ENCODE measurements at regions not wholly inside any gene's neighbourhood (a gene's known extent, or its start where the extent isn't known, plus 50 kb on each side); places are given as distances from the start of the nearest gene placed in this dataset.
A peak's percentile ranks its signal among the peaks of the same experiment; 100 is the strongest.

- no peak overlapping the region for H3K4me3 ChIP-seq (ENCODE audit: low read length)
- no peaks in the 10 kb centered on the region for H3K9me3 ChIP-seq (ENCODE audit: control insufficient read depth in 1 of 2, insufficient read depth in 1 of 2, low read length in 2 of 2)
- H3K27ac Mint-ChIP-seq, result no peak overlapping the region
- H3K4me3 Mint-ChIP-seq, result no peak overlapping the region
- H3K27me3 Mint-ChIP-seq, result peaks cover 10% of the 10 kb centered on the region
- no peaks in the 10 kb centered on the region for H3K27me3 ChIP-seq (ENCODE audit: control insufficient read depth in 1 of 2, insufficient read depth in 2 of 2, low read length in 2 of 2)
- no peaks in the 10 kb centered on the region for H3K36me3 Mint-ChIP-seq (ENCODE audit: low read depth)
- no peak for ATAC-seq (ENCODE audit: poor library complexity)
- TF ChIP-seq CTCF (IDR thresholded peaks at IDR 0.05), result no peak
- H3K36me3 ChIP-seq (ENCODE audit: insufficient read depth, low read length), result no peaks in the 10 kb centered on the region
- CTCF ChIA-PET, result no interaction called here
- H3K4me1 ChIP-seq (ENCODE audit: insufficient read depth, low read length), result peaks cover 42% of the 10 kb centered on the region
- peaks cover 38% of the 10 kb centered on the region for H3K4me1 Mint-ChIP-seq (ENCODE audit: low read depth)
- intact Hi-C loops (cut with DNase I, micrococcal nuclease), result no loop called here
- no peaks in the 10 kb centered on the region for H3K9me3 Mint-ChIP-seq
- POLR2A ChIA-PET, result interaction anchor here (0.7 kb wide), 1 partner anchor 203 kb away, joined by 3 read pairs; no protein-coding TSS in a partner anchor
- no peak overlapping the region for H3K27ac ChIP-seq (ENCODE audit: low read depth in 1 of 2, low read length in 2 of 2)
- no peak for DNase-seq
Observed at GRCh38 chr6:105644691-105645090, 241.8 kb upstream of the PREP start.

- H3K4me1 Mint-ChIP-seq (ENCODE audit: low read depth), result peaks cover 33% of the 10 kb centered on the region
- H3K36me3 Mint-ChIP-seq (ENCODE audit: low read depth), result no peaks in the 10 kb centered on the region
- no peaks in the 10 kb centered on the region for H3K9me3 ChIP-seq (ENCODE audit: control insufficient read depth in 1 of 2, insufficient read depth in 1 of 2, low read length in 2 of 2)
- DNase-seq (peak in 2 of 14 experiments; percentile 6 to 43), ATAC-seq (ENCODE audit: poor library complexity) (no peak)
- H3K9me3 Mint-ChIP-seq, result no peaks in the 10 kb centered on the region
- ChIA-PET CTCF (no interaction called here), POLR2A (interaction anchor here (0.7 kb wide), 1 partner anchor 204 kb away, joined by 3 read pairs; no protein-coding TSS in a partner anchor)
- no peaks in the 10 kb centered on the region for H3K36me3 ChIP-seq (ENCODE audit: insufficient read depth, low read length)
- TF ChIP-seq CTCF (IDR thresholded peaks at IDR 0.05), result no peak
- H3K27ac ChIP-seq (ENCODE audit: low read depth in 1 of 2, low read length in 2 of 2), result no peak overlapping the region
- H3K4me3 Mint-ChIP-seq, result no peak overlapping the region
- peaks cover 10% of the 10 kb centered on the region for H3K27me3 Mint-ChIP-seq
- H3K27me3 ChIP-seq (ENCODE audit: control insufficient read depth in 1 of 2, insufficient read depth in 2 of 2, low read length in 2 of 2), result no peaks in the 10 kb centered on the region
- intact Hi-C loops (cut with DNase I, micrococcal nuclease), result no loop called here
- H3K4me1 ChIP-seq (ENCODE audit: insufficient read depth, low read length), result peaks cover 39% of the 10 kb centered on the region
- H3K4me3 ChIP-seq (ENCODE audit: low read length), result no peak overlapping the region
- no peak overlapping the region for H3K27ac Mint-ChIP-seq
Observed at GRCh38 chr6:105644073-105644489, 241.2 kb upstream of the PREP start.

GRCh38 chr6:105642708-105643107 lies 239.8 kb upstream of the PREP start:
- ATAC-seq (ENCODE audit: poor library complexity) (no peak), DNase-seq (no peak)
- H3K27me3 Mint-ChIP-seq, result peaks cover 2% of the 10 kb centered on the region
- H3K4me3 Mint-ChIP-seq, result no peak overlapping the region
- peaks cover 19% of the 10 kb centered on the region for H3K4me1 Mint-ChIP-seq (ENCODE audit: low read depth)
- no peak for TF ChIP-seq CTCF (IDR thresholded peaks at IDR 0.05)
- Histone ChIP-seq H3K27me3 (ENCODE audit: control insufficient read depth in 1 of 2, insufficient read depth in 2 of 2, low read length in 2 of 2) (no peaks in the 10 kb centered on the region), H3K36me3 (ENCODE audit: insufficient read depth, low read length) (no peaks in the 10 kb centered on the region), H3K9me3 (ENCODE audit: control insufficient read depth in 1 of 2, insufficient read depth in 1 of 2, low read length in 2 of 2) (no peaks in the 10 kb centered on the region), H3K4me3 (ENCODE audit: low read length) (no peak overlapping the region), H3K27ac (ENCODE audit: low read depth in 1 of 2, low read length in 2 of 2) (no peak overlapping the region), H3K4me1 (ENCODE audit: insufficient read depth, low read length) (peaks cover 31% of the 10 kb centered on the region)
- CTCF ChIA-PET, result no interaction called here
- no peak overlapping the region for H3K27ac Mint-ChIP-seq
- no peaks in the 10 kb centered on the region for H3K36me3 Mint-ChIP-seq (ENCODE audit: low read depth)
- intact Hi-C loops (cut with DNase I, micrococcal nuclease), result no loop called here
- POLR2A ChIA-PET, result no interaction called here
- no peaks in the 10 kb centered on the region for H3K9me3 Mint-ChIP-seq
